CD4-positive, alpha-beta T cell (primary cell): ENCODE measurements at regions not wholly inside any gene's neighbourhood (a gene's known extent, or its start where the extent isn't known, plus 50 kb on each side); places are given as distances from the start of the nearest gene placed in this dataset.

ENCODE experiments used
- ATAC-seq: fragments of 200-7000 bp; cut with Tn5 transposase; one replicate; pipeline ENCODE4 v1.10.0; 2022; ENCODE audit warnings: mild to moderate bottlenecking; ENCODE audit not compliant: poor library complexity
- CTCF ChIA-PET: fragments of 350-600 bp; sonication (Branson Sonifier 250); formaldehyde crosslinking; loops from one replicate; lab custom pipeline; 2021; ENCODE audit warnings: antibody characterized with exemption, inconsistent platforms; lab: Charles Lee
- POLR2A ChIA-PET: fragments of 350-600 bp; sonication (Branson Sonifier 250); formaldehyde crosslinking; loops from one replicate; lab custom pipeline; 2021; ENCODE audit warnings: antibody characterized with exemption, inconsistent platforms; lab: Charles Lee
- DNase-seq, 14 experiments: peaks; one replicate each; pipeline ENCODE4 v3.0.0-alpha.2; 2013 to 2020; ENCODE audit warnings: mixed read lengths in 2 of 14
- H3K27ac ChIP-seq, 2 donors: one replicate each; pipeline versions ENCODE4 v1.5.1 to v1.7.0; 2013; ENCODE audit warnings: low read length in 2 of 2, low read depth in 1 of 2, mild to moderate bottlenecking in 1 of 2
- H3K27me3 ChIP-seq, 2 experiments: 1 replicate in 1 of 2; 2 replicates in 1 of 2; pipeline versions ENCODE4 v1.6.1 to v1.7.0; 2013; ENCODE audit warnings: low read length in 2 of 2, control low read depth in 1 of 2, mild to moderate bottlenecking in 1 of 2, moderate library complexity in 1 of 2; ENCODE audit not compliant: insufficient read depth in 2 of 2, control insufficient read depth in 1 of 2
- H3K36me3 ChIP-seq: one replicate; pipeline ENCODE4 v1.6.1; 2013; ENCODE audit warnings: low read length, control low read depth; ENCODE audit not compliant: insufficient read depth
- H3K4me1 ChIP-seq: one replicate; pipeline ENCODE4 v1.6.1; 2013; ENCODE audit warnings: low read length, control low read depth; ENCODE audit not compliant: insufficient read depth
- H3K4me3 ChIP-seq: one replicate; pipeline ENCODE4 v1.5.1; 2013; ENCODE audit warnings: mild to moderate bottlenecking, low read length, moderate library complexity
- H3K9me3 ChIP-seq, 2 experiments: 1 replicate in 1 of 2; 2 replicates in 1 of 2; pipeline versions ENCODE4 v1.6.1 to v1.7.0; 2013; ENCODE audit warnings: low read length in 2 of 2, mild to moderate bottlenecking in 2 of 2, control low read depth in 1 of 2, moderate library complexity in 1 of 2; ENCODE audit not compliant: control insufficient read depth in 1 of 2, insufficient read depth in 1 of 2
- H3K27ac Mint-ChIP-seq: one replicate; pipeline ENCODE4 v1.8.0; 2020; ENCODE audit warnings: mixed read lengths
- H3K27me3 Mint-ChIP-seq: one replicate; pipeline ENCODE4 v1.8.0; 2021; ENCODE audit warnings: mixed read lengths
- H3K36me3 Mint-ChIP-seq: one replicate; pipeline ENCODE4 v1.8.0; 2021; ENCODE audit warnings: low read depth, mixed read lengths
- H3K4me1 Mint-ChIP-seq: one replicate; pipeline ENCODE4 v1.8.0; 2021; ENCODE audit warnings: low read depth, mixed read lengths
- H3K4me3 Mint-ChIP-seq: one replicate; pipeline ENCODE4 v1.8.0; 2020; ENCODE audit warnings: mild to moderate bottlenecking, mixed read lengths
- H3K9me3 Mint-ChIP-seq: one replicate; pipeline ENCODE4 v1.8.0; 2020; ENCODE audit warnings: mixed read lengths
- intact Hi-C, 2 experiments: fragments of 100-400 bp; cut with DNase I in 1 of 2; cut with micrococcal nuclease in 1 of 2; formaldehyde crosslinking; loops; one replicate each; pipeline versions ENCODE4 v1.15.1 to v1.9.0; 2023 to 2025; cut with DNase I, micrococcal nuclease
- TF ChIP-seq, protein P1 (sequence below): fragments of 200-600 bp; IDR thresholded peaks from one replicate; pipeline ENCODE4 v1.8.0; 2022; ENCODE audit warnings: antibody characterized with exemption, mild to moderate bottlenecking

DNA sequence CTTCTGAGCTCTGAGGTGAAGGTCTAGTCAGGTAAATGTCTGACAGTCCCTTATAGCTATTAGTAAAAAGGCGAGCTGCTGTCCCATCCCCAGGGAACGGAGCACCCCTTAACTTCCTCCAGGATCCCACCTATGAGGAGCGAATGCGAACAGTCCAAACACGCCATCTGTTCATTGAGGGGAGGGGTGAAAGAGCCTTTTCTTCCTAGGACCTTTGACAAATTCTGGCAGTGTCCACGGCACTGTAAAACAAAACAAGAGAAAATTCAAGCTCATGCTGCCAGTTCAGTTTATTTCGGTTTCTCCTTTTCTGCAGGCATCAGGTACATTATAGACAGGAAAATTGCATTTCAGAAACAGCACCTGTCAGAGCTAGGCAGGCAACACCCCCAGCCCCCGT, 253.8 kb upstream of the CADM1 start:
- intact Hi-C loops: no loop called here
- ChIA-PET CTCF (no interaction called here), POLR2A (no interaction called here)
- H3K9me3 ChIP-seq: peaks cover 0 to 21% of the 10 kb centered on the region in 2 experiments
- Mint-ChIP-seq H3K4me1 (no peaks in the 10 kb centered on the region), H3K36me3 (no peaks in the 10 kb centered on the region), H3K27ac (no peak overlapping the region), H3K9me3 (no peaks in the 10 kb centered on the region), H3K4me3 (no peak overlapping the region), H3K27me3 (peaks cover 46% of the 10 kb centered on the region)
- peaks cover 20 to 32% of the 10 kb centered on the region in 2 experiments for H3K27me3 ChIP-seq
- ATAC-seq: no peak
- no peak overlapping the region for H3K27ac ChIP-seq
- TF ChIP-seq, protein P1, sequence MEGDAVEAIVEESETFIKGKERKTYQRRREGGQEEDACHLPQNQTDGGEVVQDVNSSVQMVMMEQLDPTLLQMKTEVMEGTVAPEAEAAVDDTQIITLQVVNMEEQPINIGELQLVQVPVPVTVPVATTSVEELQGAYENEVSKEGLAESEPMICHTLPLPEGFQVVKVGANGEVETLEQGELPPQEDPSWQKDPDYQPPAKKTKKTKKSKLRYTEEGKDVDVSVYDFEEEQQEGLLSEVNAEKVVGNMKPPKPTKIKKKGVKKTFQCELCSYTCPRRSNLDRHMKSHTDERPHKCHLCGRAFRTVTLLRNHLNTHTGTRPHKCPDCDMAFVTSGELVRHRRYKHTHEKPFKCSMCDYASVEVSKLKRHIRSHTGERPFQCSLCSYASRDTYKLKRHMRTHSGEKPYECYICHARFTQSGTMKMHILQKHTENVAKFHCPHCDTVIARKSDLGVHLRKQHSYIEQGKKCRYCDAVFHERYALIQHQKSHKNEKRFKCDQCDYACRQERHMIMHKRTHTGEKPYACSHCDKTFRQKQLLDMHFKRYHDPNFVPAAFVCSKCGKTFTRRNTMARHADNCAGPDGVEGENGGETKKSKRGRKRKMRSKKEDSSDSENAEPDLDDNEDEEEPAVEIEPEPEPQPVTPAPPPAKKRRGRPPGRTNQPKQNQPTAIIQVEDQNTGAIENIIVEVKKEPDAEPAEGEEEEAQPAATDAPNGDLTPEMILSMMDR: no peak
- no peak overlapping the region for H3K4me3 ChIP-seq
- no peaks in the 10 kb centered on the region for H3K36me3 ChIP-seq
- no peak for DNase-seq
- peaks cover 4% of the 10 kb centered on the region for H3K4me1 ChIP-seq

DNA sequence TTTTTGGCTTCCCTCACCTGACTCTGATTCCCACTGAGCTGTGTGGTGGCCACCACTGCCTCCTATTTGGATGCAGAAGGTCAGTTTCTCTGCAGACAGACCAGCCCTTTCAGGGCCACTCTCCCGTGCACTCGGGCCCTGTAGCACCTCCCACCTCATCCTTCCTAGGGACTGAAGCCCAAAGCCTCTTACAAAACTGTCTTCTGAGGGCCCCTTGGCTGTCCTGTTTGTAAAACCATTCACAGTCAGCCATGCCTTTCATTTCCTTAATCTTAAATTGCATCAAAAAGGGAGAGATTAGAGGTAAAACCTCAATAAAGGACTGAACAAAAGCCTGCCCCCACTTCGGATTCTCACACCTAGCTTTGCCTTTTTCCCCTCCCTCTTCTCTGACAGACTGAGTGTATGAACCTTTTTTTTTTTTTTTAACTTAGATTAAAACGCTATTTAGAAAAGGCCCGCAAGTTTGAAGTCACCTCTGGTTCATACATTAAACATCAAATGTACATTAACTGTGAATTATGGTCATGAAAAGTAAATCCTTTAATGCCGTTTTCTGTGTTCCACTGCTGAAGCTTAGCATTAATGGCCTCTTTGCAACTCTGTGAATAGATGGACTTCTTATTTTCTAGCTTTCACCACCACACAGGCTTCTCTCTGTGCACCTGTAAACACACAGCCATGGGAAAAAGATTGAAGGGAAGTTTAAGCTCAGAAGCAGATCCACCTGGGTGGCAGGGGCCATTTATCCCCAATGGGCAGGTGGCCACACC, 247.2 kb upstream of the CADM1 start:
- Histone ChIP-seq H3K27me3 (peaks cover 0 to 3% of the 10 kb centered on the region in 2 experiments), H3K36me3 (no peaks in the 10 kb centered on the region), H3K4me1 (no peaks in the 10 kb centered on the region), H3K9me3 (peaks cover 0 to 1% of the 10 kb centered on the region in 2 experiments), H3K4me3 (no peak overlapping the region), H3K27ac (no peak overlapping the region)
- H3K27me3 Mint-ChIP-seq: peaks cover 19% of the 10 kb centered on the region
- no peaks in the 10 kb centered on the region for H3K4me1 Mint-ChIP-seq
- ATAC-seq (no peak), DNase-seq (no peak)
- CTCF ChIA-PET: no interaction called here
- no peaks in the 10 kb centered on the region for H3K36me3 Mint-ChIP-seq
- H3K27ac Mint-ChIP-seq: no peak overlapping the region
- intact Hi-C loops: no loop called here
- H3K4me3 Mint-ChIP-seq: no peak overlapping the region
- TF ChIP-seq, protein P1: no peak
- H3K9me3 Mint-ChIP-seq: no peaks in the 10 kb centered on the region
- POLR2A ChIA-PET: no interaction called here

DNA sequence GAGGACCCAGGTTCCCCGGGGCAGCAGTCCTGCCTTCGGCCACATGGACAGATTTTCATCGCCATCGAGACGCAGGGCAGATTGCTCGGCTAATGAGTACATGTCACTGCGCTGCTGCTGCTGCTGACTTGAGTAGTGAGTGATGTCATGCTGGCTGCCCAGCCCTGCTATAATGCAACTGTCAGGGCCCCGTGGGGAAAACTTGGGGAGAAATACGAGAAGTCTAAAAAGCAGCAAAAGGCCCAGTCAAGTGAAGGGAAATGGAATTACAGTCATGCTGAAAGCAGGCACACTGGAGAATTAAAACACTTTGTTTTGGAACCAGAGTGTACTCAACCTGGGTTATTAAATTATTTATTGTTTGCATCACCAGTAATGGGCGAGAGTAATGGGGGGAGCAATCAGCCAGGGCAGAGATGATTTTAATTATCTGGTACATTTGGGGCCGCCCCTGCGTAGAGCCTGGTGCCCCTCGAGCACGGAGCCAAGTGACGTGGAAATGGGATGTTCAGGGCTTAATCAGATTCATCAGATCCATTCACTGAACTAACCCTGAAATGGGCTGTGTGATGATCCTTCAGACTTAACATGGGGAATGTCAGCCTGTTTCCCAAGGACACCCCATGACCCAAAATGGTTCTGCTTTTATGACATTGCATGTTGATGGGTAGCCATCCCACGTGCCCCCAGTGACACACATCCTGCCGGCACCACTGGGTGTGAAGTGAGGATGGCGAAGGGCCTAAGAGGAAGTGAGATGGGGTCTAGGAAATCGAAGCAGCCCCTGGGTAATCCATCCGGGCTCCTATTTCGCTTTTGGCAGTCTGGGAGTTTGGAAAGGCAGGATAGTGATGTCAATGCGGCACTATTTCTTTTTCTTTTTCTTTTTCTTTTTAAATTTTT, 241.6 kb upstream of the CADM1 start:
- CTCF ChIA-PET: no interaction called here

More for the DNA sequence above, 241.6 kb upstream of the CADM1 start:
- Histone ChIP-seq H3K9me3 (peaks cover 0 to 19% of the 10 kb centered on the region in 2 experiments), H3K4me3 (no peak overlapping the region), H3K27ac (no peak overlapping the region), H3K4me1 (no peaks in the 10 kb centered on the region), H3K27me3 (no peaks in the 10 kb centered on the region), H3K36me3 (no peaks in the 10 kb centered on the region)
- H3K36me3 Mint-ChIP-seq: no peaks in the 10 kb centered on the region
- POLR2A ChIA-PET: no interaction called here
- H3K4me3 Mint-ChIP-seq: no peak overlapping the region
- ATAC-seq (no peak), DNase-seq (peak in 2 of 14 experiments; percentile 19 to 23)
- H3K9me3 Mint-ChIP-seq: no peaks in the 10 kb centered on the region
- H3K27me3 Mint-ChIP-seq: peaks cover 8% of the 10 kb centered on the region
- intact Hi-C loops: no loop called here
- no peak overlapping the region for H3K27ac Mint-ChIP-seq
- no peaks in the 10 kb centered on the region for H3K4me1 Mint-ChIP-seq
- TF ChIP-seq, protein P1: no peak
